Bronchial epithelial cell (primary cell): ENCODE measurements at regions not wholly inside any gene's neighbourhood (a gene's known extent, or its start where the extent isn't known, plus 50 kb on each side); places are given as distances from the start of the nearest gene placed in this dataset.

Experiments used
- DNase-seq: peaks from one replicate; pipeline ENCODE4 v3.0.0-alpha.2; 2010; ENCODE audit warnings: low read depth
- FAIRE-seq: peaks from 2 replicates; lab custom pipeline; 2011; peaks lifted over from hg19 to GRCh38; lab: Jason Lieb, UNC
- H3K27me3 ChIP-seq: 2 replicates; pipeline ENCODE4 v1.5.1; 2011; ENCODE audit warnings: low read length; ENCODE audit not compliant: control insufficient read depth, insufficient read depth
- H3K36me3 ChIP-seq: 2 replicates; pipeline ENCODE4 v1.5.1; 2011; ENCODE audit warnings: low read length; ENCODE audit not compliant: control insufficient read depth, insufficient read depth
- H3K4me3 ChIP-seq: 2 replicates; pipeline ENCODE4 v1.5.1; 2011; ENCODE audit warnings: mild to moderate bottlenecking, low read depth, low read length, control low read depth
- CTCF ChIP-seq: IDR thresholded peaks from 2 replicates; pipeline ENCODE4 v1.5.1; 2011; ENCODE audit warnings: mild to moderate bottlenecking, moderate library complexity, low read length, control low read depth, inconsistent platforms; ENCODE audit not compliant: insufficient read depth, severe bottlenecking

GRCh38 chr15:93985176-93985575 lies 246.2 kb upstream of the MCTP2 start:
- Histone ChIP-seq H3K36me3 (no peaks in the 10 kb centered on the region), H3K4me3 (no peak overlapping the region), H3K27me3 (no peaks in the 10 kb centered on the region)
- FAIRE-seq: no peak
- TF ChIP-seq CTCF: no peak
- DNase-seq: no peak

- Histone ChIP-seq H3K36me3 (no peaks in the 10 kb centered on the region), H3K4me3 (no peak overlapping the region), H3K27me3 (no peaks in the 10 kb centered on the region)
- FAIRE-seq (no peak), DNase-seq (no peak)
- no peak for TF ChIP-seq CTCF
Observed at GRCh38 chr15:93983526-93983925, 247.8 kb upstream of the MCTP2 start.

GRCh38 chr15:93982226-93982727 lies 249.1 kb upstream of the MCTP2 start:
- no peak for TF ChIP-seq CTCF
- DNase-seq (no peak), FAIRE-seq (no peak)
- Histone ChIP-seq H3K27me3 (no peaks in the 10 kb centered on the region), H3K4me3 (no peak overlapping the region), H3K36me3 (no peaks in the 10 kb centered on the region)

- no peak for DNase-seq
- no peak for FAIRE-seq
- no peaks in the 10 kb centered on the region for H3K27me3 ChIP-seq
- H3K36me3 ChIP-seq: no peaks in the 10 kb centered on the region
- no peak for TF ChIP-seq CTCF
- H3K4me3 ChIP-seq: no peak overlapping the region
Observed at GRCh38 chr15:93981706-93982105, 249.7 kb upstream of the MCTP2 start.

- Histone ChIP-seq H3K36me3 (no peaks in the 10 kb centered on the region), H3K4me3 (no peak overlapping the region), H3K27me3 (no peaks in the 10 kb centered on the region)
- TF ChIP-seq CTCF: no peak
- no peak for FAIRE-seq
- DNase-seq: no peak
Observed at GRCh38 chr15:93980261-93980911, 251.0 kb upstream of the MCTP2 start.
